ENCODE measurements at regions not wholly inside any gene's neighbourhood (a gene's known extent, or its start where the extent isn't known, plus 50 kb on each side); places are given as distances from the start of the nearest gene placed in this dataset.

DNA sequence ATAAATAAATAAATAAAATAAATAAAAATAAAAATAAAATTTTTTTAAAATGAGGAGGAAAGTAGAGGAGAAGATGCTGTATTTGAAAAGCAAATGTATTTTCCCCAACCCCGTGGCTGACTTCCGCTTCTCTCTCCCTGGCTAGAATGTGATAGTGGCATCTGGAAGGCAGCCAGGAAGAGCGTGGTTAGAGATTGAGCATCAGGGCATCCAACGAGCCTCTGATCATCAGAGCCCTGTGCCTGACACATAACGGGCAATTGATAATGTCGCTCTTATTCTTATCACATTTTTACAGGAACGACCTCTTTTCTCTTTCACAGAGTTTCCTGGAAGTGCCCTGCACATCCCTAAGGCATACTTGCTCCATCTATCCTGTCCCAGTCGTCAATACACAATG lies 496.9 kb upstream of the TMEM132C start:
- CTCF ChIA-PET = no interaction called here

DNA sequence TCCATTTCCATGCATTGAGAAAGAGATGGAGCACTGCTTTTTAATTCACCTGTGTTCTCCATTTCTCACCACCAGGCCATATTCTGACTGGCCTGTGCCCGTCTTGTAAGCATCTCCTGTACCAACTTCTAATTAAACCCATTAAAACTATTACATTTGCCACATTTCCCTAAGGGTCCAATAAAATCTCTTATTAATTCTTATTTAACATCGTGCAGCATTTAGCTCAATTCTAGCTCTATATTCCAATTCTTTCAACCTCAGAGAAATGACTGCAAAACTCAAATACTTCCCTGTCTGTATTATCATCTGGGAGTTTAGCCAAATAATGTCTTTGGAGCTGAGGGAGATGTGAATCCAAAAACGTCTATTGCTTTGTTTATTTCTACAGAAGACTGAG lies 495.4 kb upstream of the TMEM132C start:
- TF ChIP-seq, protein P1, sequence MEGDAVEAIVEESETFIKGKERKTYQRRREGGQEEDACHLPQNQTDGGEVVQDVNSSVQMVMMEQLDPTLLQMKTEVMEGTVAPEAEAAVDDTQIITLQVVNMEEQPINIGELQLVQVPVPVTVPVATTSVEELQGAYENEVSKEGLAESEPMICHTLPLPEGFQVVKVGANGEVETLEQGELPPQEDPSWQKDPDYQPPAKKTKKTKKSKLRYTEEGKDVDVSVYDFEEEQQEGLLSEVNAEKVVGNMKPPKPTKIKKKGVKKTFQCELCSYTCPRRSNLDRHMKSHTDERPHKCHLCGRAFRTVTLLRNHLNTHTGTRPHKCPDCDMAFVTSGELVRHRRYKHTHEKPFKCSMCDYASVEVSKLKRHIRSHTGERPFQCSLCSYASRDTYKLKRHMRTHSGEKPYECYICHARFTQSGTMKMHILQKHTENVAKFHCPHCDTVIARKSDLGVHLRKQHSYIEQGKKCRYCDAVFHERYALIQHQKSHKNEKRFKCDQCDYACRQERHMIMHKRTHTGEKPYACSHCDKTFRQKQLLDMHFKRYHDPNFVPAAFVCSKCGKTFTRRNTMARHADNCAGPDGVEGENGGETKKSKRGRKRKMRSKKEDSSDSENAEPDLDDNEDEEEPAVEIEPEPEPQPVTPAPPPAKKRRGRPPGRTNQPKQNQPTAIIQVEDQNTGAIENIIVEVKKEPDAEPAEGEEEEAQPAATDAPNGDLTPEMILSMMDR (IDR thresholded peaks at IDR 0.05; ENCODE audit: unreplicated experiment) = no peak
- DNase-seq (ENCODE audit: unreplicated experiment) = no peak
- Mint-ChIP-seq H3K4me3 (ENCODE audit: unreplicated experiment) (no peak overlapping the region), H3K4me1 (ENCODE audit: insufficient read depth, unreplicated experiment) (no peaks in the 10 kb centered on the region), H3K9me3 (ENCODE audit: unreplicated experiment) (peaks cover 38% of the 10 kb centered on the region), H3K27me3 (ENCODE audit: insufficient read depth, unreplicated experiment) (no peaks in the 10 kb centered on the region), H3K27ac (ENCODE audit: low read depth, unreplicated experiment) (no peak overlapping the region), H3K36me3 (ENCODE audit: insufficient read depth, unreplicated experiment) (no peaks in the 10 kb centered on the region)
- intact Hi-C loops (cut with micrococcal nuclease) = no loop called here
- CTCF ChIA-PET = no interaction called here
- POLR2A ChIA-PET = no interaction called here
- BruUV-seq (replicated peaks) = no TSS peak

More for the DNA sequence above, 496.9 kb upstream of the TMEM132C start:
- no TSS peak for BruUV-seq (replicated peaks)
- POLR2A ChIA-PET = no interaction called here
- Mint-ChIP-seq H3K36me3 (ENCODE audit: insufficient read depth, unreplicated experiment) (no peaks in the 10 kb centered on the region), H3K4me3 (ENCODE audit: unreplicated experiment) (no peak overlapping the region), H3K9me3 (ENCODE audit: unreplicated experiment) (peaks cover 31% of the 10 kb centered on the region), H3K4me1 (ENCODE audit: insufficient read depth, unreplicated experiment) (no peaks in the 10 kb centered on the region), H3K27ac (ENCODE audit: low read depth, unreplicated experiment) (no peak overlapping the region), H3K27me3 (ENCODE audit: insufficient read depth, unreplicated experiment) (no peaks in the 10 kb centered on the region)
- TF ChIP-seq, protein P1 (IDR thresholded peaks at IDR 0.05; ENCODE audit: unreplicated experiment) = no peak
- intact Hi-C loops (cut with micrococcal nuclease) = no loop called here
- no peak for DNase-seq (ENCODE audit: unreplicated experiment)

DNA sequence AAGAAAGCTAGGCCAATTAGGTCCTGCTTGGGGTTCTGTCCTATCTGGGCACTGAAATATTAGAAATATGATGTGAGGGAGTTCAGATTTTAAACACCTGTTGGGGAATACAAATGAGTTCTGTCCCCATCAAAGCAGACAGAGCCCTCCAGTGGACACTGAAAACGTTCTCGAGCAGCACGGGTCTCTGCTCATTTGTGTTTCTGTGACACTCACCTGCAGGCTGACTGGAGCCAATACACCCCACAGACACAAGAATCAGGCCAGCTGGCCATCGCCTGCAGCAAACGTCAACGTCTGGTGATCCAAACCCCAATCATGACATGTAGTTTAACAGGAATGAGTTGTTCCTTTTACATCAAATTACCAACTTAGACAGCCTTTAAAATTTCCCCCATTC lies 493.4 kb upstream of the TMEM132C start:
- Mint-ChIP-seq H3K4me1 (ENCODE audit: insufficient read depth, unreplicated experiment) (no peaks in the 10 kb centered on the region), H3K27ac (ENCODE audit: low read depth, unreplicated experiment) (no peak overlapping the region), H3K9me3 (ENCODE audit: unreplicated experiment) (peaks cover 39% of the 10 kb centered on the region), H3K4me3 (ENCODE audit: unreplicated experiment) (no peak overlapping the region), H3K36me3 (ENCODE audit: insufficient read depth, unreplicated experiment) (no peaks in the 10 kb centered on the region), H3K27me3 (ENCODE audit: insufficient read depth, unreplicated experiment) (no peaks in the 10 kb centered on the region)
- BruUV-seq (replicated peaks) = no TSS peak
- DNase-seq (ENCODE audit: unreplicated experiment) = no peak
- TF ChIP-seq, protein P1 (IDR thresholded peaks at IDR 0.05; ENCODE audit: unreplicated experiment) = no peak
- ChIA-PET POLR2A (no interaction called here), CTCF (interaction anchor here (0.8 kb wide), 1 partner anchor 595 kb away, joined by 3 read pairs; no protein-coding TSS in a partner anchor)
- intact Hi-C loops (cut with micrococcal nuclease) = no loop called here

DNA sequence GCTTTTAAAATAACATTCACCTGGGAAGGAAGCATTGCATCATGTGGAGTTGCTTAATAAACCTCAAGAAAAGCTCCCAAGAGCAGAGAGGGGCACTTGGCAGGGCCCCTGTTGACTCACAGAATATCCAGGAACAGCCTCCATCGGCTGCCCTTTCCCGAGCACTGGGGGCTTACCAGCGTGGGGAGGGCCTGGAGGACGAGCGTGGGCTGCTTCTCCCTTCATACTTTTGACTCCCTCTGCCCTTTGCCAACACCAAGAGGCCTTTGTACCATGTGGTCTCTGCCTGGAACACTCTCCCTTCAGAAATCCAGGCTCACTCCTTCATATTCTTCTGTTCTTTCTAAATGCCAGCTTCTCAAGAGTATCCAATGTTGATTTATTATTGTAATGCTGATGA lies 492.1 kb upstream of the TMEM132C start:
- ChIA-PET CTCF (no interaction called here), POLR2A (no interaction called here)
- H3K4me3 Mint-ChIP-seq (ENCODE audit: unreplicated experiment) = no peak overlapping the region
- no peaks in the 10 kb centered on the region for H3K36me3 Mint-ChIP-seq (ENCODE audit: insufficient read depth, unreplicated experiment)
- H3K27me3 Mint-ChIP-seq (ENCODE audit: insufficient read depth, unreplicated experiment) = no peaks in the 10 kb centered on the region
- H3K27ac Mint-ChIP-seq (ENCODE audit: low read depth, unreplicated experiment) = no peak overlapping the region
- DNase-seq (ENCODE audit: unreplicated experiment) = peak; percentile 22
- TF ChIP-seq, protein P1 (IDR thresholded peaks at IDR 0.05; ENCODE audit: unreplicated experiment) = no peak
- no peaks in the 10 kb centered on the region for H3K4me1 Mint-ChIP-seq (ENCODE audit: insufficient read depth, unreplicated experiment)
- peaks cover 45% of the 10 kb centered on the region for H3K9me3 Mint-ChIP-seq (ENCODE audit: unreplicated experiment)
- BruUV-seq (replicated peaks) = no TSS peak
- intact Hi-C loops (cut with micrococcal nuclease) = no loop called here
